Uterus (tissue), 2 donors: ENCODE measurements at regions not wholly inside any gene's neighbourhood (a gene's known extent, or its start where the extent isn't known, plus 50 kb on each side); places are given as distances from the start of the nearest gene placed in this dataset.

ENCODE experiments used
- POLR2A ChIP-seq, 2 donors: fragments of 450-650 bp; IDR thresholded peaks; one replicate each; pipeline ENCODE4 v1.6.1; 2016; ENCODE audit warnings: antibody characterized with exemption in 2 of 2, mild to moderate bottlenecking in 1 of 2, moderate library complexity in 1 of 2
- TF ChIP-seq, protein P1 (sequence below), 4 experiments: fragments of 200-600 bp in 2 of 4; fragments of 450-650 bp in 2 of 4; sonication (generic) in 2 of 4; IDR thresholded peaks; one replicate each; pipeline ENCODE4 v1.5.1; 2016 to 2019; ENCODE audit warnings: antibody characterized with exemption in 4 of 4, mild to moderate bottlenecking in 2 of 4, moderate library complexity in 1 of 4

GRCh38 chr3:127140501-127141460 lies 52.1 kb upstream of the PRR23E start:
- TF ChIP-seq POLR2A (IDR thresholded peaks at IDR 0.05): no peak
- TF ChIP-seq, protein P1, sequence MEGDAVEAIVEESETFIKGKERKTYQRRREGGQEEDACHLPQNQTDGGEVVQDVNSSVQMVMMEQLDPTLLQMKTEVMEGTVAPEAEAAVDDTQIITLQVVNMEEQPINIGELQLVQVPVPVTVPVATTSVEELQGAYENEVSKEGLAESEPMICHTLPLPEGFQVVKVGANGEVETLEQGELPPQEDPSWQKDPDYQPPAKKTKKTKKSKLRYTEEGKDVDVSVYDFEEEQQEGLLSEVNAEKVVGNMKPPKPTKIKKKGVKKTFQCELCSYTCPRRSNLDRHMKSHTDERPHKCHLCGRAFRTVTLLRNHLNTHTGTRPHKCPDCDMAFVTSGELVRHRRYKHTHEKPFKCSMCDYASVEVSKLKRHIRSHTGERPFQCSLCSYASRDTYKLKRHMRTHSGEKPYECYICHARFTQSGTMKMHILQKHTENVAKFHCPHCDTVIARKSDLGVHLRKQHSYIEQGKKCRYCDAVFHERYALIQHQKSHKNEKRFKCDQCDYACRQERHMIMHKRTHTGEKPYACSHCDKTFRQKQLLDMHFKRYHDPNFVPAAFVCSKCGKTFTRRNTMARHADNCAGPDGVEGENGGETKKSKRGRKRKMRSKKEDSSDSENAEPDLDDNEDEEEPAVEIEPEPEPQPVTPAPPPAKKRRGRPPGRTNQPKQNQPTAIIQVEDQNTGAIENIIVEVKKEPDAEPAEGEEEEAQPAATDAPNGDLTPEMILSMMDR (IDR thresholded peaks at IDR 0.05): no peak
